Kidney (tissue), 13 donors: ENCODE measurements at regions not wholly inside any gene's neighbourhood (a gene's known extent, or its start where the extent isn't known, plus 50 kb on each side); places are given as distances from the start of the nearest gene placed in this dataset.

Experiments
- DNase-seq, 5 donors: peaks; one replicate each; pipeline ENCODE4 v3.0.0-alpha.2; 2013 to 2020
- FAIRE-seq: peaks from 2 replicates; lab custom pipeline; 2012; peaks lifted over from hg19 to GRCh38; lab: Jason Lieb, UNC
- H3K27ac ChIP-seq, 2 donors: one replicate each; pipeline ENCODE4 v1.7.0; 2013; ENCODE audit warnings: low read depth in 2 of 2, low read length in 2 of 2, inconsistent platforms in 1 of 2
- H3K27me3 ChIP-seq: one replicate; pipeline ENCODE4 v1.7.1; 2013; ENCODE audit warnings: low read length, inconsistent platforms; ENCODE audit not compliant: control insufficient read depth, insufficient read depth
- H3K36me3 ChIP-seq, 3 donors: one replicate each; pipeline versions ENCODE4 v1.7.0 to v1.7.1; 2013; ENCODE audit warnings: low read length in 3 of 3, control low read depth in 1 of 3, inconsistent platforms in 1 of 3; ENCODE audit not compliant: insufficient read depth in 3 of 3, control insufficient read depth in 2 of 3
- H3K4me1 ChIP-seq, 3 donors: one replicate each; pipeline versions ENCODE4 v1.7.0 to v1.7.1; 2013; ENCODE audit warnings: low read length in 3 of 3, inconsistent platforms in 1 of 3, low read depth in 1 of 3; ENCODE audit not compliant: control insufficient read depth in 2 of 3, insufficient read depth in 2 of 3
- H3K4me3 ChIP-seq, 3 donors: one replicate each; pipeline versions ENCODE4 v1.7.0 to v1.8.1; 2013; ENCODE audit warnings: low read length in 3 of 3, control low read depth in 1 of 3, inconsistent platforms in 1 of 3
- H3K9ac ChIP-seq, 3 donors: one replicate each; pipeline versions ENCODE4 v1.7.0 to v1.7.1; 2013; ENCODE audit warnings: low read length in 3 of 3, control low read depth in 1 of 3, inconsistent platforms in 1 of 3
- H3K9me3 ChIP-seq, 3 donors: one replicate each; pipeline versions ENCODE4 v1.7.0 to v1.7.1; 2013; ENCODE audit warnings: low read length in 3 of 3, control low read depth in 1 of 3, inconsistent platforms in 1 of 3; ENCODE audit not compliant: control insufficient read depth in 2 of 3, insufficient read depth in 1 of 3
- intact Hi-C: fragments of 100-400 bp; cut with DNase I; formaldehyde crosslinking; loops from one replicate; pipeline ENCODE4 v1.11.1; 2022
- TF ChIP-seq, protein P1 (sequence below): IDR thresholded peaks from 3 replicates; pipeline ENCODE4 v1.5.1; 2012; ENCODE audit warnings: mild to moderate bottlenecking, moderate library complexity, borderline replicate concordance; ENCODE audit not compliant: insufficient read depth; ENCODE audit errors: extremely low read depth
- donor health status: control.
- donor health status: control.
- donor health status: control.
- donor health status: control.
- donor health status: control.
- donor health status: DM: yes; HTN: yes; CAD: no.
- donor health status: Normal renal cell carcinoma (clear cell type).

DNA sequence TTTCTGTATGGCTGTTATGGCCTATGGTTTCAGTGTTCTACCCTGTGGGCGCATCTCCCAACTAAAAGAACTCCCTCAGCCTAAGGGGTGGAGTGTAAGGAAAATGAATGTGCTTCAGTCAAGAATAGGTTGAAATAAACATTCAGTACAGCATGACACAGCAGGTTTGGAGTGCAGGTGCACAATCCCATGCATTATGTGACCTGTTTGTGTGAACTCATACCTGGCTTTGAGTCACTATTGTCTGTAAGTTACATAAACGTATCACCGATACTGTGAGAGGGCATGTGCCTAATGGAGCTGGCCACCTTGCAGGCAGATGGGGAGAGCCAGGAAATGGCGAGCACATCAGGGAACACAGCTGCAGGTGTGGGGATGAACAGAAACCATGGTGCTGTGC is 216.0 kb downstream of the DSEL start:
- Histone ChIP-seq H3K4me3 (no peak overlapping the region), H3K4me1 (no peaks in the 10 kb centered on the region), H3K27ac (no peak overlapping the region), H3K9ac (no peak overlapping the region), H3K27me3 (no peaks in the 10 kb centered on the region), H3K36me3 (no peaks in the 10 kb centered on the region), H3K9me3 (peaks cover 0 to 5% (median 0%) of the 10 kb centered on the region in 3 donors)
- peak in 2 of 5 donors; percentile 2 for DNase-seq
- no peak for FAIRE-seq
- TF ChIP-seq, protein P1, sequence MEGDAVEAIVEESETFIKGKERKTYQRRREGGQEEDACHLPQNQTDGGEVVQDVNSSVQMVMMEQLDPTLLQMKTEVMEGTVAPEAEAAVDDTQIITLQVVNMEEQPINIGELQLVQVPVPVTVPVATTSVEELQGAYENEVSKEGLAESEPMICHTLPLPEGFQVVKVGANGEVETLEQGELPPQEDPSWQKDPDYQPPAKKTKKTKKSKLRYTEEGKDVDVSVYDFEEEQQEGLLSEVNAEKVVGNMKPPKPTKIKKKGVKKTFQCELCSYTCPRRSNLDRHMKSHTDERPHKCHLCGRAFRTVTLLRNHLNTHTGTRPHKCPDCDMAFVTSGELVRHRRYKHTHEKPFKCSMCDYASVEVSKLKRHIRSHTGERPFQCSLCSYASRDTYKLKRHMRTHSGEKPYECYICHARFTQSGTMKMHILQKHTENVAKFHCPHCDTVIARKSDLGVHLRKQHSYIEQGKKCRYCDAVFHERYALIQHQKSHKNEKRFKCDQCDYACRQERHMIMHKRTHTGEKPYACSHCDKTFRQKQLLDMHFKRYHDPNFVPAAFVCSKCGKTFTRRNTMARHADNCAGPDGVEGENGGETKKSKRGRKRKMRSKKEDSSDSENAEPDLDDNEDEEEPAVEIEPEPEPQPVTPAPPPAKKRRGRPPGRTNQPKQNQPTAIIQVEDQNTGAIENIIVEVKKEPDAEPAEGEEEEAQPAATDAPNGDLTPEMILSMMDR: no peak
- intact Hi-C loops: no loop called here

DNA sequence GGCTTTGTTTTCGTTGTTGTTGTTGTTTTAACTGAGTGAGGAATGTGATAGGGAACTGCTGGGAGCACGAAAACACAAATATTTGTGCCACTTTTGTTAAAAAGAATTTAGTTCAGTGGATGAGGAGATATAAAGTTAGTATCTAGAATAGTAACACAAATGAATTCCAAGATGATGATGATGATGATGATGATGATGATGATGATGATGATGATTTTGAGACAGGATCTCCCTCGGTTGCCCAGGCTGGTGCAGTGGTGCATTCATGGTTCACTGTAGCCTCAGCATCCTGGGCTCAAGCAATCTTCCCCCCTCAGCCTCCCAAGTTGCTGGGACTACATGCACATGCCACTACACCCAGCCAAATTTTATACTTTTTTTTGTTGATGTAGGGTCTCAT is 223.7 kb downstream of the DSEL start:
- no peaks in the 10 kb centered on the region for H3K9me3 ChIP-seq
- H3K4me3 ChIP-seq: no peak overlapping the region
- DNase-seq (no peak), FAIRE-seq (no peak)
- no peaks in the 10 kb centered on the region for H3K4me1 ChIP-seq
- no peak overlapping the region for H3K9ac ChIP-seq
- H3K27me3 ChIP-seq: no peaks in the 10 kb centered on the region
- no peaks in the 10 kb centered on the region for H3K36me3 ChIP-seq
- intact Hi-C loops: no loop called here
- H3K27ac ChIP-seq: no peak overlapping the region
- TF ChIP-seq, protein P1: no peak

DNA sequence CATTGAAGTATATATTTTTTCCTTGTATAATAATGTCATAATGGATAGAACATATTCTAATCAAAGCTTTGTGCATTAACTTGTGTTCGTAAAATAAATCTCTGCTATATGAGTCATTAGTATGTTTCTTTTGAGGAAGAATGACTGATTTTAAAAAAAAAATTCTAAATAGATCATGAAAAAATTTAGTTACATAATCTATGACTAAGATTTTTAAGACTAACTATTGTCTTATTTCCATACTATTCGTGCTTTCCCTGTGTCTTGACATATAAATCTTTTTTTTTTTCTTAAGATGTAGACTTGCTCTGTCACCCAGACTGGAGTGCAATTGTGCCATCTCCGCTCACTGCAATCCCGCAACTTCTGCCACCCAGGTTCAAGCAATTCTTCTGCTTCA is 226.1 kb downstream of the DSEL start:
- Histone ChIP-seq H3K4me3 (no peak overlapping the region), H3K27me3 (no peaks in the 10 kb centered on the region), H3K9ac (no peak overlapping the region), H3K9me3 (no peaks in the 10 kb centered on the region), H3K27ac (no peak overlapping the region), H3K36me3 (no peaks in the 10 kb centered on the region), H3K4me1 (no peaks in the 10 kb centered on the region)
- no peak for FAIRE-seq
- TF ChIP-seq, protein P1: no peak
- DNase-seq: no peak
- intact Hi-C loops: no loop called here

DNA sequence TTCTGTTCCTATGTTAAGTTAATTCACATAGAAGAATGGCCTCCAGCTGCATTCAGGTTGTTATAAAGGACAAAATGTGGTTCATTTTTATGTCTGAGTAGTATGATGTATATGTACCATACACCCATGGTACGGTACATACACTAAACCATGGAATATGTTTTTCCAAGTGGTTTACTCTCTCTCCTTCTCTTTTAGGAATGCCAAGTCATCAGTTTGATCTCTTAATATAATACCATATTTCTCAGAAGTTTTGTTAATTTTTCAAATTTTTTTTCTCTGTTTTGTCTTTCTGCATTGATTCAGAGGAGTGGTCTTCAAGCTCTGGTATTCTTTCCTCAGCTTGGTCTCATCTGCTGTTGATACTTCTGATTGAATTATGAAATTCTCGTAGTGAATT is 230.9 kb downstream of the DSEL start:
- DNase-seq (no peak), FAIRE-seq (no peak)
- Histone ChIP-seq H3K27me3 (no peaks in the 10 kb centered on the region), H3K27ac (no peak overlapping the region), H3K4me1 (no peaks in the 10 kb centered on the region), H3K9me3 (no peaks in the 10 kb centered on the region), H3K4me3 (no peak overlapping the region), H3K36me3 (no peaks in the 10 kb centered on the region), H3K9ac (no peak overlapping the region)
- intact Hi-C loops: no loop called here
- TF ChIP-seq, protein P1: no peak
